ENCODE measurements at regions not wholly inside any gene's neighbourhood (a gene's known extent, or its start where the extent isn't known, plus 50 kb on each side); places are given as distances from the start of the nearest gene placed in this dataset.
"Not testable (repeated sequence)": the region's sequence is repeated elsewhere in the genome, so short reads cannot be mapped to it uniquely, and the experiment has no call there.

DNA sequence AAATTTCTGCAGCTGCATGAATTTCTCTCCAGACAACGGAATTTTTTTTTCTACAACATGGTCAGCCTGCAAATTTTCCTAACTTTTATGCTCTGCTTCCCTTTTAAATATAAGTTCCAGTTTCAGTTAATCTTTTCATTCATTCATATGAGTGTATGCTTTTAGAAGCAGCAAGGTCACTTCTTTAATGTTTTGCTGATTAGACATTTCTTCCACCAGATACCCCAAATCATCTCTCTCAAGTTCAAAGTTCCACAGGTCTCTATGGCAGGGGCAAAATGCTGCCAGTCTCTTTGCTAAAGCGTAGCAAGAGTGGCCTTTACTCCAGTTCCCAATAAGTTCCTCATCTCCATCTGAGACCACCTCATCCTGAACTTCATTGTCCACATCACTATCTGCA is 205.6 kb upstream of the GRM7 start:
- no peak for DNase-seq

DNA sequence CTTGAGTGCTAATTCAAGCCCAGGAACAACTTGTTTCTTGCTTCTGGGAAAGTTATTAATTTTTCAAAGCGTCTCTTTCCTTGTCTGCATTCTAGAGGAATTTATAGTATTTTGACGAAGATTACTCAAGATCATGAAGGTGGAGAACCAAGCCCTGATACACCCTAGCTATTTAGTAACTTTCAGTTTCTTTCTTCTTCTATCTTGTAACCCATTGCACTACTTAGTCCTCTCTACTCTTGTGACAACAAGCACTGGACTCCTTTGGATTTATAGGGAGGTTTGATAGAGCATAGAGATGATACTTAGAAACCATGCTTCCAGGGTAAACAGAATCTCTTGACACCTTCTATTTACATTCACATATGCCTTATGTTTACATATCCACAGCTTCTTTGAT is 203.3 kb upstream of the GRM7 start:
- no peak for DNase-seq

DNA sequence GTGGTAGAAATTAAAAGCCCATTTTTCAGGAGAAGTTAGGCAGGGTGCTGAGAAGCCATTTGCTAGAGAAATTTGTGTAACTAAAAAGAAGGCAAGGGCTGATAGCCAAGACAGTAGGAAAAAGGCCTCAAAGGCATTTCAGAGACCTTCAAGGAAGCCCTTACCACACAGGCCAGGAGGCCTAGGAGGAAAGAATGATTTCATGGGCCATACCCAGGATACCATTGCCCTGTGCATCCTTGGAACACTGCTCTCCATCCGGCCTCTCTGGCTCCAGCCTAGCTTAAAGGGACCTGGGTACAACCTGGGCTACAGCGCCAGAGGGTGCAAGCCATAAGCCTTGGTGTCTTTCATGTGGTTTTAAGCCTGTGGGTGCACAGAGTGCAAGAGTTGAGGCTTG is 193.6 kb upstream of the GRM7 start:
- no peak for DNase-seq

DNA sequence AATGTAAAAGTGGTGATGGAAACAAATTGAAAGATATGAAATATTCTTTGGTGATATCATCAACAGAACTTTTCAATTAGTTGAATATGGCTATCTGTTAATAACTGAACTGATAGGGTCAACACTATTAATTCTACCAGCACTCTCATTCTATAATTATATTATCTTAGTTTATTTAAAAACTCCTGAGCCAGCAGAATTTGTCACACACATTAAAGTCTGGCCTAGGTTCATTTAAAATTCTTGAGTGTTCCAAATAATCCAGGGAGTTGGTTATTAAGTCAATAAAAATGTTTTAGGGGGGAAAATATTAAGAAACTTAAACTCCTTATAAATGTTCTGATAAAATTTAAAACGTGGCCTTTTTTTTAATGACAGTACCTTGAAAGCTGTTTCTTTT is 189.6 kb upstream of the GRM7 start:
- DNase-seq, result no peak

DNA sequence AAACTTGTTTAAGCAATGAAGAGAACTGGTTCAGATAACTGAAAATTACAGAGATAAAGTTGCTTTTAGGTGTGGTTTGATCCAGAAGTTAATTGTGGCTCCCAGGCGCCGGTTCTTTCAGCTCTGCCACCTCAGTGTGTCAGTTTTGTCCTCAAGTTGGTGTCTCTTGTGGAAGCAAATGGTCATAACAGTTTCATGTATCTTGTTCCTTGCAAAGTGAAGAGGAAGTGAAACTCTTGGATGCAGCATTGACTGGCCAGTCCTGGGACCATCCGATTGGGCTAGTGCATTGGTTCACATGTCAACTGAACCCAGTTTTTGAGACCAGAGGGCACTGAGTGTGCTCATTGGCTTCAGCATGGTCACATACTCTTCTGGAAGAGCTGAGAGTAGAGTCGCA is 181.4 kb upstream of the GRM7 start:
- no peak for DNase-seq

DNA sequence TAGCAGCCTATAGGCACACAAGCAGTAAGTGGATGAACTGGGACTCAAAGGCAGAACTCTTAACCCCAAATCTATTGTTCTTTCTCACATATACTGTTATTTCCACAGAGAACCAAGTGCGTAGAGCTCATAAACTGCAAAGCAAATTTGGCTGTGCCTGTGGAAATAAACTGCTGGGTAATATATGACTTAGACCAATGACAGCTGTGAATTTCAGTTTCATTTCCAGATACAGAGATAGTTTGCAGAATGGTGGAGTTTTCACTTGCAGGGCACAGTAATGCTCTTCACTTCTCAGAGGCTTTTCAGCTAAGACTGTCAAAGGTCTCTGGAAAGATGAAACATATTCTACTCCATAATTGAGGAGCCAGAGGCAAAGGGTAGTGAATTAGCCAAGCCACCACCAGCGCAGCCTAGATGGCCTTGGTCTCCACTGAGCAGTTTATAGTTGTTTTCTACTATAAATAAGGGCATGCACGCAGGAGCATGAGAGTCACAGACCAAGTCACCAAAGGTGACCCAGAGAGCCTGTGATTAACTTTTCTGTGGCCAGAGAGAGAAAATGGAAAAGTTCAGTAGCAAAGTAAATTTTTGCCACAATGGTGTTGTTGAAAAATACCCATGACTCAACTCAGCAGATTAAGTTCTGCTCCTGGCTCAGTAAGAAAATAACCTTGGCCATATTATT is 180.7 kb upstream of the GRM7 start:
- no peak for DNase-seq

DNA sequence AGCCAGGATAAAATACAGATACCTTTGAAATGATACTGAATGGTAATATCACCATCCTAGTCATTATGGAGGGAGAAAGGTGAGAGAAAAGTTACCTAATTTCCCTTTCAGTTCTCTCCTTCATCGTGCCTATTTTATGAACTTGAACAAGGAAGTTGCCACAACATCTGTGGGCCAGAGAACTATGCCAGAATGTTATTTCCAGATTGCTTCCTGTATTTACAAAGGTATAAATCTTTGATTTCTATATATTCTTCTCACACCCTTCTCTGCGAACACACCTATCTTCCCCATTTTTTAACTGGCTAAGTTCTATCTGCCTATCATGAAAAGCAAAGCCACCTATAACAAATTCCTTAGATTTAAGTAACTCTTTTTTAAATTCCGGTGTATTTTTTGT is 163.6 kb upstream of the GRM7 start:
- DNase-seq, result no peak

DNA sequence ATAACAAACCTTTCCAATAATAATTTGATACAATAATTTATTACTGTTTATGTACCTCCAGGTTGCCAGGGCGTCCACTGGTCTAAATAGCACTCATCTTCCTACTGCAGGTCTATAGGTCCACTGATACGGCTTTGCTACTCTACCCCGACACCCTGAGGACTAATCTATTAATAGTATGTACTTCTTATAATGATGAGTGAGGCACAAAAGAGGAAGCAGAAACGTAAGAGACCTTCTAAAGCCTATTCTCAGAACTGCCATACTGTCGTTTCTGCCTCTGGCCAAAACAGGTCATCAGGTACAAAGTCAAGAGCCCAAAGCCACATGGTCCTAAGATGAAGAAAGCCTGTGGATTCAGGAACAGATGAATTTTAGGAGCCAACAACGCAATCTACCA is 163.2 kb upstream of the GRM7 start:
- no peak for DNase-seq

DNA sequence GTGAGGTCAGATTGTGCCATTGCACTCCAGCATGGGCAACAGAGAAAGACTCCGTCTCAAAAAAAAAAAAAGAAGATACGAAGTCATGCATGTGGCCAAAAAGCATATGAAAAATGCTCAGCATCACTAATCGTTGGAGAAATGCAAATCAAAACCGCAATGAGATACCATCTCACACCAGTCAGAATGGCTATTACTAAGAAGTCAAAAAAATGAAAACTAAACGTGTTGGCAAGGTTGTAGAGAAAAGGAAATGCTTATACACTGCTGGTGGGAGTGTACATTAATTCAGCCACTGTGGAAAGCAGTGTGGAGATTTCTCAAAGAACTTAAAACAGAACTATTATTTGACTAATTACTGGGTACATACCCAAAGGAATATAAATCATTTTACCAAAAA is 156.1 kb upstream of the GRM7 start:
- DNase-seq, result not testable (repeated sequence)

DNA sequence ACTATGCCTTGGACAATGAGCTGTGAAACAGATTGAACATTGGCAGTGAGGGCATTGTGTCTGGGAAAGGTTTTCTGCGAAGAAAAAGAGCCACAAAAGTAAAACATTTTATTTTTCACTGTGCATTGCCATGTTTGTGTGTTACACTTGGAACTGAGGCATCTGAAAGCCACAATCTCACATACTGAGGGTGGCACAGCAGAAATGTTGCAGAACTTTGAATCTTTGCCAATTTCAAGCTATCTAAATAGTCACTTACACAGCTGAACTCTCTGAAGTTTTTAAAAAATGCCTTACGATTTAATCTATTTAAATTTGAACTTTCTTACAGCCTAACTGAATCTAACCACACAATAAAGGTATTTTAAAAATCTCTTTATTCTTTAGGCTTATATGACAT is 154.1 kb upstream of the GRM7 start:
- no peak for DNase-seq

DNA sequence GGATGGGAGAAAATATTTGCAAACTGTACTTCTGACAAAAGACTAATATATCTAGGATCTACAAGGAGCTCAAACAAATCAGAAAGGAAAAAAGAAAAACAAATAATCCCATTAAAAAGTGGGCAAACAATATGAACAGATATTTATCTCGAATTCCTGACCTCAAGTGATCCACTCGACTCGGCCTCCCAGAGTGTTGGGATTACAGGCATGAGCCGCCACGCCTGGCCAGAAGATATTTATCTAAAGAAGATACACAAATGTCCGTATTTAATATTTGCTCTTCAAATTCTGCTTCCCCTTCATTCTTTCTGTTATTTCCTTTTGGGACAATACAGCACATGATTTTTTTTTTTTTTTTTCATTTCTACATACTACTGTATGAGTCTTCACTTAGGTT is 151.7 kb upstream of the GRM7 start:
- no peak for DNase-seq

DNA sequence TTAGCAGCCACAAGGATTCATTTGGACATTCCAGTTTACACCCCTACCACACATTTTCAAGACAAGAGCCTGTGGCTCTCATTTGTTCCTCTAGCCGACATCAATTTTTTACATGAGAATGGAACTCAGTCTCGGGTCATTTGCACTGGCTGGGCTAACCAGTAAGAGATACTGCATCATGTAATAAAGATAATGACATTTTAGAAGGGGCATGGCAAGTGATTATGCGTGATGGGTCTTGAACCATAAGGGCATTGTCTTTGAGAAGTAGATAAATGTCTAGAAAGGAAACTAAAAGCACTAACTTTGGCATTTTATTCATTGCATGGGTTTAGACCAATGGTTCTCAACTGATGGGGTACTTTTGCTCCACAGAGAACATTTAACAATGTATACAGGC is 146.0 kb upstream of the GRM7 start:
- no peak for DNase-seq

DNA sequence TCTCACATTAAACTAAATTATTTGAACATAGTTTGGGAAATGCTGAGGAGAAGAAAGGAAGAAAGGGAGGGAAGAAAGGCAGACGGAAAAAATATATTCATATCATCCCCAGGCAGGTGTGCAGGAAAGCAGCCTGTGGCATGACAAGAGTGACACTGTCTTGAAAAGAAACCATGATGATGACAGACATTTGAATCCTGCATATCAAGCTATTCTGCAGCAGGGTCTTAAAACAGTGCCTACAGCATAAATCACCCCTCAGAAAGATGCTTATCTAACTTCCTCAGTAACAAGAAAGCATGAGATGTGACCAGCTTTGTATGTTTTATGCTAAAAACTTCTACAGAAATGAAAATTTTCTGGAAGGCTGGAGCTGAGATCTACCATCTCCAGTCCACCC is 144.5 kb upstream of the GRM7 start:
- no peak for DNase-seq

DNA sequence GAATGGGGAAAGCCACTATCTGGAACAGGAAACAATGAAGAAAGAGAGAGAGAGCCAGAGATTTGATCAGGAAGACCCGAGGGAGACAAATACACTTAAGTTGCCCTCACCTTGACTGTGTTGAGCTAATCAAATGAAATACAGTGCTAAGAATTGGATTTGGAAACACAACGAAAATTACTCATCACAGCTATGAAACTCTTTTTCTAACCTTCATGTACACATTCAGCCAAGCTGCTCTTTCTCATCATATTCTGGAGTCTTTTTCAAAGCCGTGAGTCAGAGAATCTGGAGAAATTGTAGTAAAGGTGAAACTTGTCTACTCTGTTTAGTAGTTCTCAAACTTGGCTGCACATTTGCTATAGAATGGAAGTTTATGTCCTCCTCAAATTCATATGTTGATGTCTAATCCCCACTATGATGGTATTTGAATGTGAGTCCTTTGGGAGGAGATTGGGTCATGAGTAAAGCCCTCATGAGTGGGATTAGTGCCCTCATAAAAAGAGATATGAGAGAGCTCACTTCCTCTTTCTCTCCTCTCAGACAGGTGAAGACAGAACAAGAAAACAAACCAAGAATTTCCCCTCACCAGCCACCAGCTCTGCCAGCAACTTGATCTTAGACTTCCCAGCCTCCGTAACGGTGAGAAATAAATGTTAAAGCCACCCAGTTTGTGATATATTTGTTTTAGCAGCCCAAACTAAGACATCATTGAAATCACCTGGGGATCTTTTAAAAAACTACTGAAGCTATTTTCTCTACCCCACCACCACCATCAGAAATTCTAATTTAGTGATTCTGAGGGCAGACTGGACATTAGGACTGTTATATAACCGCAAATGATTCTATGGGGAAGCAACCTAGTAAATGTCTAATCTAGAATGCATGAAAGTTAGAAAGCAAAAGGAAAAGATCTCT is 143.6 kb upstream of the GRM7 start:
- no peak for DNase-seq

DNA sequence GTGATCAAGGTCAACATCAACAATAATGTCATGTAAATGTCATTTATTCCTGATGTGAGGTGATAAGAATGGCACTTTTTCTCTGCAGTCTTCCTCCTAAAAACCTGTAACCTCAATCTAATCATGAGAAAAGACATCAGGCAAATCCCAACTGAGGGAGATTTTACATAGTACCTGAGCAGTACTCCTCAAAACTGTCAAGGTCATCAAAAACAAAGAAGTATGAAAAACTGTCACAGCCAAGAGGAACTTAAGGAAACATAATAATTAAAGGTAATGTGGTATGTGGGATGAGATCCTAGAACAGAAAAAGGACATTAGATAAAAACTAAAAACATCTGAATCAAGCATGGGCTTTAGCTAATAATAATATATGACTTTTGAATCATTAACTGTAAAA is 140.9 kb upstream of the GRM7 start:
- no peak for DNase-seq

DNA sequence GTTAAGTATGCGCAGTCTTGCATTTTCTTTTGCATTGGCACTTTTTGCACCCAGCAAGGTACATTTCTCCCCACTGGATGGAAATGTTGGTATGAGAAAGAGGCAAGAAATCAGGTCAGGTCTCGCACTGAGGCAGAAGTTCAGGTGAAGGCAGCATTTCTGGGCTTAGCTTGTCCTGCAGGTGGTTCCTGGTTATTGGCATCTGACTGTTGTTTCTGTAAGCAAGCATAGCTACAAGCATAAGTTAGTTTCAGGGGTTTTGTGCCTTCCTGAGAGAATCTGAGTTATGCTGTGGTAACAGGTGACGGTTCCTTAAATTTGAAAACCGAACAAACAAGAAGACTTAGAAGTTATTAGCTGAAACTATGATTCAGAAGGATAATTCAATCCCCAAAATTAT is 139.4 kb upstream of the GRM7 start:
- no peak for DNase-seq

DNA sequence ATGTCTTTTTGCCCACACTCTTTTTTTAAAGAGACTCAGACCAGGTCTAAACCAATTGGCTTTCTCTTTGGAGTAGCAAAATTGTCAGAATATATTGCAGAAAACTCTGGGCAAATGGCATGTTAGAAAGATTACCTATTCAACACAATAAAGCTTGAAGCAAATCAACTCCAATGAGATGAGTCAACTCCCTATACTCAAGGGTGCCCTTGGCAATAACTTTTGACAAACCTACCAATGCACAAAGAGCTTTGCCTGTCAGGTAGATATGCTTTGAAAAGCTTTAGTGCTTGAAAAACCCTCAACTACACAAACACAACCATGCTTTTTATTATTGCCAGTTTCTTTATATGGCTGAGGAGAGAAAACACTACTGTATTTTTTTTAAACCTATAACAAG is 137.7 kb upstream of the GRM7 start:
- DNase-seq, result no peak

DNA sequence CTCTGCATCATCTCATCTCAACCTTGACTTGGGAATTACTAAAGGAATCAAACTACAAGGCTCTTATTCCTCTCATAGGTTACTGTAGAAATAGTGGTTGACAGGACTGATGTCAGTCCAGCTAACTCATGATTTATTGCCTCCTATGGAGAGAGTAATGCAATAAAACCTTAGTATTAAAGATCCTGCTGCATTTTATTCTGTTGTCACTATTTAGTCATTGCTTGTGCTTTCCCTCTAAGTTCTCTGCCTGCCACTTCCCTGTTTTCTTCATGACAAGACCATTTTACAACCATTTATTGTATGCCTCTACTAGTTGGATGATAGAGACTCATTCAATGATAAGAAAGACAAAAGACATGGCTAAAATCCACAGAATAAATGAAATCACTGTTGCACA is 134.1 kb upstream of the GRM7 start:
- no peak for DNase-seq

DNA sequence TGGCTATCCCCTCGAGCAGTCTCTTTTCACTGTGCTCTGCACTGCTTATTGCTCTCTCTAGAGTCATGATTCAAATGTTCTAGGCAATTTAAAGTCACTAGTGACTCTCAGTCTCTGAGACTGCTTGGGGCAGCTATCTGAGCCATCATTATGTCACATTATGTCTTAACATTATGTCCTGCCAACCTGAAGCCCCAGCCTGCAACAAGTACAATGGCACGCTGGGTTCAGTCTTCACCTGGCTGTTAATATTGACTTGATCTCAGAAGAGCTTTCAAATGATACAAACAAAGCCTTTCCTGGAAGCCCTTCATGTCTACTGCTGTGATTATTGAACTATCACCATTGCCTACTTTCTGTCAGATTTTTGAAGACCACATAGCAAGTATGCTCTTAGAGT is 128.1 kb upstream of the GRM7 start:
- no peak for DNase-seq

DNA sequence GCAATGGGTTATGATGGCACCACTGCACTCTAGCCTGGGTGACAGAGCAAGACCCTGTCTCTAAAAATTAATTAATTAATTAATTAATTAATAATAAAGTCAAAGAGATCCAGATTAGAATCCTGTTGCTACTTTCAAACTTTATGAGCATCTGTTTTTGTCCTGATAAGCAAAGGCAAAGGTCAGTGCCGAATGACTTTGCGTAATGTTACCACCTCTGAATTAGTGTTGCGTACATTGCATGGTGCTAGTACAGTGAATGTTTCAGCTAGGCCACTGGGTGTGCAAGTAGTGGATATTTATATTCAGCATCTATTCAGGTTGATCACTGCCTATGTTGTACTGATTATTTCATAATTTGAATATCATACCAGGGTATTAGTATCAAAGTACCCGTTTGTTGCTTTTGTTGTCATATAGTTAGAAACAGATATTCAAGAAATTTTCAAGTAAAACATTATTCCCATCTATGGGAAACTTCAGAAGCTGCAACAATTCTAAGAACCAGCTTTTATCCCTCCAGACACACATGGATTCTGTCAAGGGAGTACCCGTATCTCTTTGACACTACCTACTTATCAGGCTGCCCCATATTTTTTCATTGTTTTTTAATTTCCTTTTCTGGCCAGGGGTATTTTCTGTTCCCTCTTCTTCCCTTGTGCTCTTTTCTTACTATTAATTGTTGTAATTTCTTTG is 127.1 kb upstream of the GRM7 start:
- no peak for DNase-seq

DNA sequence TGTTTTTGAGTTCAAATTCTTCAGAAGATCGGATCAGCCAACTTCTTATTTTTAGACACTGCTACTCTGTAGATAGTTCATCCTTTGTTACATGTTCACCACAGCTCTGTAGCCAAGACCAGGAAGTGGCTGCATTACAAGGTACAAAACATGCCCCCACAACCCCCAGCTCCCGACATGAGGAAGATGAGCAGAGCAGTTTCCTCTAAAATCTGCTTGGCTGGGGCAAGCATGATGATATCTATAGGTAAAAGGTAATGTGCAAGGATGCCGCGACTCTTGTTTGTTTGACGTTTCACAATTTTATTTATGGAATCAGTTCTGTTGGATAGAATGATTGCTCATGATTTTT is 126.5 kb upstream of the GRM7 start:
- DNase-seq, result no peak

DNA sequence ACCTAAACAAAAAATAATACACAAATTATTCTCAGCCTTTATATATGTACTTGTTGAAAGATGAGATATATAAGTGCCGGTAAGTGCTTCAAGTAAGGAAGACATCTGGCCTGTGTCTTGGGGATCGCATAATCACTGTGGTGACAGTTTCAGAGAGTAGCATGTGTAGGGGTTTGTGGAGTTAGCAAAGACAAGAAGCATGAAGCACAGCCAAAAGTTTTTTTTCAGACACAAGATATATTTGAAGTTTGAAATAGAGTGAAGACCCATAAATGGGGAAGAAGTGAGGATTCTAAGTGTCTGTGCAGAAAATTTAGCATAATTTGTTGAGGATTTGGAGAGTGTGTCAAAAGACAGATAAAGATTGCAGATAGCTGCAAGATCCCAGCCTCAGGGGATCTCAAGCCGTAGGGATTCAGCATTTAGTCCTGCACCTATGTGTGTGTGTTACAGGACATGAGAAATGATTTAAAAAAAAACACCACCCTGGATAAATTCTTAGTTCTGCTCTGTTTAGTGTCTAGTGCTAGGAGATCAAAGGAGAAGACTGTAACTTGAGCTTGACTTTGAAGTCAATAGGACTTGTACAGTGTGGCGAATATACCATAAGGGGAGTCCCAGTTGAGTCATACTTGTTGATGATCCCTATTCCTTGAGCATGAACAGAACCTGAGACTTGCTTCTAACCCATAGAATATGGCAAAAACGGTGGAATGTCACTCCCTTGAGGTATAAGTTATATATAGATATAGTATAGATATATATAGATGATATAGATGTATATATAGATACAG is 123.9 kb upstream of the GRM7 start:
- no peak for DNase-seq

DNA sequence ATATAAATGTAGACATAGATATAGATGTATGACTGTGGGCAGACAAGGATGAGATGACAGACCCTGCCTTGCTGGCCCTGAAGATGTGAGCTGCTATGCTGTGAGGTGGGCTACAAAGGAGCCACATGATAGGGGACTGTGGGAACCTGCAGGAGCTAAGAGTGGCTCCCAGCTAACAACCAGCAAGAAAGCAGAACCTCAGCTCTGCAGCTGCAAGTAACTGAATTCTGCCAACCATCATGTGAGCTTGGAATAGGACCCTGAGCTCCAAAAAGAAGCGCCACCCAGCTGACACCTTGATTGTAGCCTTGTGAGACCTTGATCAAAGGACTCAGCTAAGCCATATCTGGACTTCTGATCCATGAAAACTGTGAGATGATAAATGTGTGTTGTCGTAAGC is 123.3 kb upstream of the GRM7 start:
- no peak for DNase-seq
